NCI-H1092 treated with DMSO at 0.1 percent for 48 hours (cell line): ENCODE measurements at regions not wholly inside any gene's neighbourhood (a gene's known extent, or its start where the extent isn't known, plus 50 kb on each side); places are given as distances from the start of the nearest gene placed in this dataset.
"Not testable (repeated sequence)": the region's sequence is repeated elsewhere in the genome, so short reads cannot be mapped to it uniquely, and the experiment has no call there.

Experiments used
- DNase-seq: peaks from one replicate; lab custom pipeline; 2025; lab: John Stamatoyannopoulos, UW

GRCh38 chr18:70600225-70600925, 311.5 kb downstream of the SOCS6 start:
- no peak for DNase-seq

- no peak for DNase-seq
These were observed 309.6 kb downstream of the SOCS6 start for GRCh38 chr18:70598406-70598805.

- DNase-seq: no peak
These were observed 294.1 kb downstream of the SOCS6 start for GRCh38 chr18:70582981-70583380.

- DNase-seq: no peak
These were observed 289.6 kb downstream of the SOCS6 start for GRCh38 chr18:70578480-70578879.

- DNase-seq: no peak
These were observed 288.2 kb downstream of the SOCS6 start for GRCh38 chr18:70577023-70577420.

- no peak for DNase-seq
These were observed 287.6 kb downstream of the SOCS6 start for GRCh38 chr18:70576276-70577022.

GRCh38 chr18:70574951-70575350, 286.1 kb downstream of the SOCS6 start:
- DNase-seq: not testable (repeated sequence)

- not testable (repeated sequence) for DNase-seq
These were observed 280.8 kb downstream of the SOCS6 start for GRCh38 chr18:70569647-70570046.

GRCh38 chr18:70559446-70559845, 270.6 kb downstream of the SOCS6 start:
- no peak for DNase-seq

GRCh38 chr18:70558371-70558770, 269.5 kb downstream of the SOCS6 start:
- DNase-seq: no peak

- peak; percentile 31 for DNase-seq
These were observed 266.1 kb downstream of the SOCS6 start for GRCh38 chr18:70554854-70555445.

GRCh38 chr18:70553936-70554260, 265.1 kb downstream of the SOCS6 start:
- DNase-seq: peak; percentile 83

- peak; percentile 83 for DNase-seq
These were observed 264.5 kb downstream of the SOCS6 start for GRCh38 chr18:70553245-70553935.

- no peak for DNase-seq
These were observed 247.7 kb downstream of the SOCS6 start for GRCh38 chr18:70536370-70537062.

- DNase-seq: no peak
These were observed 246.2 kb downstream of the SOCS6 start for GRCh38 chr18:70535041-70535440.

- DNase-seq: not testable (repeated sequence)
These were observed 236.5 kb downstream of the SOCS6 start for GRCh38 chr18:70525322-70525721.

- DNase-seq: peak; percentile 45
These were observed 234.9 kb downstream of the SOCS6 start for GRCh38 chr18:70523792-70524182.

- peak; percentile 92 for DNase-seq
These were observed 234.4 kb downstream of the SOCS6 start for GRCh38 chr18:70523035-70523791.

GRCh38 chr18:70522183-70522680, 233.4 kb downstream of the SOCS6 start:
- peak; percentile 54 for DNase-seq

- peak; percentile 32 for DNase-seq
These were observed 232.0 kb downstream of the SOCS6 start for GRCh38 chr18:70520867-70521266.
